ENCODE measurements at regions not wholly inside any gene's neighbourhood (a gene's known extent, or its start where the extent isn't known, plus 50 kb on each side); places are given as distances from the start of the nearest gene placed in this dataset.
"Not testable (repeated sequence)": the region's sequence is repeated elsewhere in the genome, so short reads cannot be mapped to it uniquely, and the experiment has no call there.

DNA sequence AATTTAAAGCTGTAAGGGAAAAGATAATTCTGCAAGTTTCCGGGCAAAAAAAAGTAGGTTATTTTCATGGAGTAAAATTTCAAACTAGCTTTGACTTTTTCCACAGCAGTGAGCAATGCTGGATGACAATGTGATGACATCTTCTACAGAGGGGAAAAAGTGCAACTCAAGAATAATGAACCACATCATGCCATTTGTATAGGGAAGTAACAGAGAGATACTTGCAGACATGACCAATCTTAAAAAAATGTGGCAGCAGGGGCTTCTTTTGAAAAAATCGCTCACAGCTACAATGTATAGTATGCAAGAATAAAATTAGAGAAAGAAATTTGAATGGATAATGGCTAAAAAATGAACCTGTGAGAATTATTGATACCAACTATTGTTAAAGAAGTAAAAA, 115.5 kb downstream of the DHRS2 start:
- no peak overlapping the region for H3K4me3 Mint-ChIP-seq
- H3K36me3 Mint-ChIP-seq: no peaks in the 10 kb centered on the region
- no peak for TF ChIP-seq CTCF (IDR thresholded peaks at IDR 0.05; ENCODE audit: unreplicated experiment)
- H3K4me1 Mint-ChIP-seq: no peaks in the 10 kb centered on the region
- peaks cover 70% of the 10 kb centered on the region for H3K9me3 Mint-ChIP-seq
- no peak overlapping the region for H3K27ac Mint-ChIP-seq
- no peak for DNase-seq (ENCODE audit: low spot score in 2 of 2, unreplicated experiment in 2 of 2)
- H3K27me3 Mint-ChIP-seq (ENCODE audit: low read depth): no peaks in the 10 kb centered on the region

DNA sequence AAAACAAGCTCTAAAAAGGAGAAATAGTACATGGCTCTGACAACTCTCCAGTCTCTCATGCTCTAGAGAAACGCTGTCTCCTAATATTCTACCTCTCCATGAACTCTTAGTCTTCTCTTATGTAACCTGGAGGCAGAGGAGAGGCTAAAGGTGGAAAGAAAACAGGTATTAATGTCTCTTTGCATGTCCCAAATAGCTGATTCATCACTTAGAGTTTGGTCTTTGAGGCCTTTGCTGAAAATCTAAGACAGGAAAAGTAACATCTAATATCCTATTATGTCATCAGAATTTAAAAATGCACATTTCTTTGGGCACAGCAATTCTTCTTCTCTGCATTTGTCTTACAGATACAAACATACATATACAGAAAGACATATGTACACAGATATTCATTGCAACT, 127.2 kb downstream of the DHRS2 start:
- no peak for TF ChIP-seq CTCF (IDR thresholded peaks at IDR 0.05; ENCODE audit: unreplicated experiment)

DNA sequence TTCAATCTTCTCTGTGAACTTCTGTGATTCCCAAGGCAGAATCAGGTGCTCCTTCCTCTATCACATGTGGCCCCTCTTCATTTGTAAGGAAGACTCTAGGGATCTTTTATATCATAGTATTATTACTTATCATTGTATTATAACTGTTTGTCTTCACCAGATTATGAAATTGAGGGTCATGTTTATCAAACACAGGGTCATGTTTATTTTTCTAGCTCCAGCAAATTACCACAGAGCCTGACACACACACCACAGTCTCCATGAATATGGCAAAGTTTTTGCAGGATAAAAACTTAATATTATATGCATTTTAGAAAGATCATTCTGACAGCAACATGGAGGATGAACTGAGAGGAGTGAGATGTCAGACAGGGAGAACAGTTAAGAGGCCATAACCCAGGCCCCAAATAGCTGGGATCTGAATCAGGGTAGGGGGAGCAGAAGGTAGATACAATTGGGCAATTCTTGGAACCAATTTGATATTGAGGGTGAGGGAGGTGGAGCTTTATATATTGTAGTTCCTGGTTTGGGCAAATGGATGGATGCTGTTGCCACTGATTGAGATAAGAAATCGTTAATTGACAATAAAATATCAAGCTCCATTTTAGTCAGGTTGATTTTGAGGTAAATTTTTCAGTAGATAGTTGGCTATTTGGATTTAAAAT, 130.7 kb downstream of the DHRS2 start:
- Mint-ChIP-seq H3K4me3 (no peak overlapping the region), H3K9me3 (peaks cover 60% of the 10 kb centered on the region)

More for the DNA sequence above, 127.2 kb downstream of the DHRS2 start:
- Mint-ChIP-seq H3K4me3 (no peak overlapping the region), H3K4me1 (no peaks in the 10 kb centered on the region), H3K27ac (no peak overlapping the region), H3K36me3 (no peaks in the 10 kb centered on the region), H3K27me3 (ENCODE audit: low read depth) (no peaks in the 10 kb centered on the region), H3K9me3 (peaks cover 63% of the 10 kb centered on the region)
- no peak for DNase-seq (ENCODE audit: low spot score in 2 of 2, unreplicated experiment in 2 of 2)

DNA sequence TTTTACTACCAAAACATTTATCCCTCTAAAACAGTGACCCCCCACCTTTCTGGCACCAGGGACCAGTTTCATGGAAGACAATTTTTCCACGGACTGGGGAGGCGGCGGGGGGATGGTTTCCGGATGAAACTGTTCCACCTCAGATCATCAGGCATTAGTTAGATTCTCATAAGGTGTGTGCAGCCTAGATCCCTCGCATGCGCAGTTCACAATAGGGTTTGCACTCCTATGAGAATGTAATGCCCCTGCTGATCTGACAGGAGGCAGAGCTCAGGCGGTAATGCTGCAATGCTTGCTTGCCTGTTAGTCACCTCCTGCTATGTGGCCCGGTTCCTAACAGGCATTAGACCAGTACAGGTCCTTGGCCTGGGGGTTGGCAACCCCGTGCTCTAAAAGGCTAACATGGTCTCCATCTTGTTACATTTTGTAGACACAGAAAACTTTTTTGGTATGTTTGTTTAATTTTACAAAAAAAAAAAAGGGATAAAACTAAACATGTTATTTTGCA, 133.1 kb downstream of the DHRS2 start:
- not testable (repeated sequence) for H3K27ac Mint-ChIP-seq; H3K4me3 Mint-ChIP-seq; DNase-seq (ENCODE audit: low spot score in 2 of 2, unreplicated experiment in 2 of 2); H3K4me1 Mint-ChIP-seq; H3K27me3 Mint-ChIP-seq (ENCODE audit: low read depth); H3K36me3 Mint-ChIP-seq
- H3K9me3 Mint-ChIP-seq: peaks cover 68% of the 10 kb centered on the region

More for the DNA sequence above, 130.7 kb downstream of the DHRS2 start:
- no peak for TF ChIP-seq CTCF (IDR thresholded peaks at IDR 0.05; ENCODE audit: unreplicated experiment)
- no peaks in the 10 kb centered on the region for H3K27me3 Mint-ChIP-seq (ENCODE audit: low read depth)
- DNase-seq (ENCODE audit: low spot score in 2 of 2, unreplicated experiment in 2 of 2): no peak
- no peaks in the 10 kb centered on the region for H3K4me1 Mint-ChIP-seq
- no peaks in the 10 kb centered on the region for H3K36me3 Mint-ChIP-seq
- H3K27ac Mint-ChIP-seq: no peak overlapping the region

- Mint-ChIP-seq H3K4me1 (no peaks in the 10 kb centered on the region), H3K4me3 (no peak overlapping the region), H3K27ac (no peak overlapping the region), H3K27me3 (ENCODE audit: low read depth) (no peaks in the 10 kb centered on the region), H3K9me3 (peaks cover 59% of the 10 kb centered on the region), H3K36me3 (no peaks in the 10 kb centered on the region)
- TF ChIP-seq CTCF (IDR thresholded peaks at IDR 0.05; ENCODE audit: unreplicated experiment): no peak
- no peak for DNase-seq (ENCODE audit: low spot score in 2 of 2, unreplicated experiment in 2 of 2)
Observed at GRCh38 chr14:23773981-23774380, 137.8 kb downstream of the DHRS2 start.

DNA sequence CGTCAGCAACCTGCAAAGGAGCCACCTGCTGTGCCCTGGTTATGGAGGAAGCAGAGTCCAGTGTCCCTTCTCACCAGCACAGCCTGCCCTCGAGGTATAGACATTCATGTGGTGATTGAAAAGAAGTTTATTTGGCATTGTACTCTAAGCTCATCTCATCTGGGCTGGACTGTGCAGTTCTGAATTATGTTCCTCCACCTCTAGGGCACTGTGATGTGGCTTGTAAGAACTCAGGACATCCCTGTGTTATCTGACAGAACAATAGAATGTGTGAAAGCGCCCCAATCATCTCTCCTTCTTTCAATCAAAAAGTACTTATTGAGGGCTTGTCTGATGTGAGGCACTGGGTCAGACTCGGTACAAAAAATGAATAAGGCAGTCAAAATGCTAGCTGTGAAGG, 140.1 kb downstream of the DHRS2 start:
- Mint-ChIP-seq H3K4me3 (no peak overlapping the region), H3K27me3 (ENCODE audit: low read depth) (no peaks in the 10 kb centered on the region)
- no peak for TF ChIP-seq CTCF (IDR thresholded peaks at IDR 0.05; ENCODE audit: unreplicated experiment)

More for the DNA sequence above, 140.1 kb downstream of the DHRS2 start:
- H3K9me3 Mint-ChIP-seq: peaks cover 70% of the 10 kb centered on the region
- no peaks in the 10 kb centered on the region for H3K4me1 Mint-ChIP-seq
- H3K27ac Mint-ChIP-seq: no peak overlapping the region
- H3K36me3 Mint-ChIP-seq: no peaks in the 10 kb centered on the region
- DNase-seq (ENCODE audit: low spot score in 2 of 2, unreplicated experiment in 2 of 2): no peak

All from mesothelial cell of epicardium (in vitro differentiated cells).